GM12892 (cell line): ENCODE measurements at regions not wholly inside any gene's neighbourhood (a gene's known extent, or its start where the extent isn't known, plus 50 kb on each side); places are given as distances from the start of the nearest gene placed in this dataset.
"Not testable (repeated sequence)": the region's sequence is repeated elsewhere in the genome, so short reads cannot be mapped to it uniquely, and the experiment has no call there.

Experiments
- DNase-seq: peaks from one replicate; pipeline ENCODE4 v3.0.0; 2011; ENCODE audit not compliant: insufficient read length
- FAIRE-seq: peaks from 2 replicates; lab custom pipeline; 2011; peaks lifted over from hg19 to GRCh38; lab: Jason Lieb, UNC
- POLR2A ChIP-seq: IDR thresholded peaks from 2 replicates; pipeline ENCODE4 v1.6.1; 2011; ENCODE audit warnings: low read depth, low read length, control low read depth
- POLR2AphosphoS5 ChIP-seq: IDR thresholded peaks from 2 replicates; pipeline ENCODE4 v1.6.1; 2011; ENCODE audit warnings: low read depth, low read length, control low read depth
- TAF1 ChIP-seq: IDR thresholded peaks from 2 replicates; pipeline ENCODE4 v1.6.1; 2011; ENCODE audit warnings: low read depth, mild to moderate bottlenecking, control low read depth, low read length, borderline replicate concordance

GRCh38 chr7:69228212-69228811, 370.0 kb upstream of the AUTS2 start:
- FAIRE-seq, result no peak
- TF ChIP-seq TAF1 (no peak), POLR2AphosphoS5 (no peak), POLR2A (no peak)

GRCh38 chr7:69232445-69233376, 365.6 kb upstream of the AUTS2 start:
- no peak for DNase-seq
- FAIRE-seq, result no peak
- TF ChIP-seq POLR2AphosphoS5 (no peak), POLR2A (no peak), TAF1 (no peak)

More at GRCh38 chr7:69228212-69228811, 370.0 kb upstream of the AUTS2 start:
- no peak for DNase-seq

GRCh38 chr7:69237541-69237940, 360.7 kb upstream of the AUTS2 start:
- TF ChIP-seq TAF1, result no peak
- no peak for TF ChIP-seq POLR2AphosphoS5
- no peak for TF ChIP-seq POLR2A
- DNase-seq, result no peak
- no peak for FAIRE-seq

GRCh38 chr7:69243016-69243415, 355.3 kb upstream of the AUTS2 start:
- no peak for TF ChIP-seq TAF1
- no peak for TF ChIP-seq POLR2A
- TF ChIP-seq POLR2AphosphoS5, result no peak
- DNase-seq (no peak), FAIRE-seq (no peak)

DNA sequence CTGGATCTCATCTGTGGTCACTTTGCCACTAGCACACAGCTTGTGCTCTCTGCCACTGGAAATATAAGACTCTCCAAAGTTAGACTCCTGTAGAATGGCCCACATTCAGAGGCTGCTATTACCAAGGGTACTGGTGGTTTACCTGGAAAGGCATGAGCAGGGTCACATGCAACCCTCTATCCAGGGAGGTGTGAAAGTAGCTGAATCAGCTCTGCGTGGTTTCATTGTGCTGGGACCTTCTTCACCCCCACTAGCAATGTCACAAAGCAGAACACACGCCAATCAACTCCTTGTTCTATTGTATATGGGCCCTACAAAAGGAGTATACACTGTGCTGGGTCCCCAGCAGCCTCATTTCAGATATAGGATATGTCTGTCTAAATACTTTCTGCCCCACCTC, 353.6 kb upstream of the AUTS2 start:
- FAIRE-seq (no peak), DNase-seq (no peak)
- TF ChIP-seq POLR2A, result no peak
- no peak for TF ChIP-seq POLR2AphosphoS5
- no peak for TF ChIP-seq TAF1

- DNase-seq (no peak), FAIRE-seq (no peak)
- TF ChIP-seq TAF1 (no peak), POLR2A (no peak), POLR2AphosphoS5 (no peak)
Observed at GRCh38 chr7:69245646-69246045, 352.6 kb upstream of the AUTS2 start.

DNA sequence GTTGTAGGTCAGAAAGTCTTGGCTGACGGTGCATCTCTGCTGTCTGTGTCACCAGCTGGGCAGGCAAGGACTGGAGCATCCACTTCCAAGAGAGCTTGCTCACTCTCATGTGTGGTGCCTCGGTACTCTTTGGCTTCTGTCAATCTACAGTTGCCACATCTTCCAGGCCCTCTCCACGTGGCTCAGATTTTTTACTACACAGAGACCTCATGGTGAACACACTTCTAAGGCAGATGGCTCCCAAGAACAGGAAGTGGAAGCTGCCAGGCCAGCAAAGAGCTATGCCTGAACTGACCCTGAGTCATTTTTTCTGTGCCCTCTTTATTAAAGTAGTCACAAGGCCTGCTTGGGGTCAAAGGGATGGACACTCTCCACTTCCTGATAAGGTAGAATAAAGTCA, 351.5 kb upstream of the AUTS2 start:
- TF ChIP-seq TAF1 (no peak), POLR2A (no peak), POLR2AphosphoS5 (no peak)
- FAIRE-seq (no peak), DNase-seq (no peak)

DNA sequence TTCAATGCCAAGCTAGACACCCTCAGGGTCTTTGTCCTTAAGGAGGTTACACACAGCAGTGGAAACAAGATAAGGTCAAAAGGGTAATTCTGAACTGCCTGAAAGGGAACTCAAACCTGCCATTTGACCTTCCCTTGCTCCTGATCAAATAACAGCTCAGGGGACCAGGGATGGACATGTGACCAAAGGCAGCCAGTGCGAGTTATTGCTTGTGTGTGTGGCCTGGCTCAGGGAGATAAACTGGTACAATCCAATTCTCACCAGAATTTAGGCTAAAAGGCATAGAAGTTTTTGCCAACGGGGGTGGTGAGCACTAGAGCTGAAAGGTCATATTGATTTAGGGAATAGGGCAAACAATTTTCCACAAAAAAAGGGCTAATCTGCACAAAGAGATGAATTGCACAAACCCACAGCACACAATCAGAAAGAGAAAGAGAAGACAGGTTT, 349.9 kb upstream of the AUTS2 start:
- not testable (repeated sequence) for DNase-seq, FAIRE-seq

DNA sequence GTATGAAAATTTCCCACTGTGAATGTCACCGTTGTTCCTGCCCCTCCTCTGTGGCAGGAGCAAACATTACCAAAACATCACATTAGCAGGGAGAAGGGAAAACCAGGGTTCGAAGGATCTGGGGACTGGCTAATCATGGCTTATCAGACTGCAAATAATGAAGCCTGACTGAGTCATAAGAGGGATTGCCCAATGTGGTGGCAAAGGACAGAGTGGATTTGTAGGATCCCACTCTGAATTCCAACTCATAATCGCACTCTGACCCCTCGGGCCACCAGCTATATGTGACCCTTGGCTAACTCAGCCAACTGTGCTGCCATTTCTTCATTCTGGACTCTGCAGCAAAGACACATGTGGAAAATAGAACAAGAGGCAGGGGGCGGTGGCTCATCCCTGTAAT, 347.3 kb upstream of the AUTS2 start:
- no peak for TF ChIP-seq POLR2AphosphoS5
- TF ChIP-seq TAF1, result no peak
- TF ChIP-seq POLR2A, result no peak
- no peak for DNase-seq
- no peak for FAIRE-seq

GRCh38 chr7:69254643-69255042, 343.6 kb upstream of the AUTS2 start:
- no peak for TF ChIP-seq TAF1
- no peak for TF ChIP-seq POLR2AphosphoS5
- no peak for TF ChIP-seq POLR2A
- DNase-seq, result no peak
- no peak for FAIRE-seq

- TF ChIP-seq POLR2A (no peak), POLR2AphosphoS5 (no peak), TAF1 (no peak)
- DNase-seq, result no peak
- FAIRE-seq, result no peak
Observed at GRCh38 chr7:69256634-69257081, 341.6 kb upstream of the AUTS2 start.

DNA sequence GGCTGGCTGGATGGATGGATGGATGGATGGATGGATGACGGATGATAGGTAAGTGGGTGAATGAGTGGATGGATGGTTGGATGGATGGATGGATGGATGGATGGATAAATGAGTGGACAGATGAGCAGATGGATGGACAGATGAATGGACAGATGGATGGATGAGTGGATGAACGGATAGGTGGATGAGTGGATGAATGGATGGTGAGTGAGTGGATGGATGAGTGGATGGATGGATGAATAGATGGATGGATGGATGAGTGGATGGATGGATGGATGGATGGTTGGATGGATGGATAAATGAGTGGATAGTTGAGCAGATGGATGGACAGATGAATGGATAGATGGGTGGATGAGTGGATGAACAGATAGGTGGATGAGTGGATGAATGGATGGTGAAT, 340.7 kb upstream of the AUTS2 start:
- TF ChIP-seq TAF1 (no peak), POLR2A (no peak), POLR2AphosphoS5 (no peak)
- no peak for FAIRE-seq
- no peak for DNase-seq
